Astrocyte (in vitro differentiated cells and primary cell): ENCODE measurements at regions not wholly inside any gene's neighbourhood (a gene's known extent, or its start where the extent isn't known, plus 50 kb on each side); places are given as distances from the start of the nearest gene placed in this dataset.

Experiments used
- DNase-seq: peaks from one replicate; pipeline ENCODE4 v3.0.0-alpha.2; 2010; ENCODE audit warnings: low read depth
- FAIRE-seq: peaks from 2 replicates; lab custom pipeline; 2011; peaks lifted over from hg19 to GRCh38; lab: Jason Lieb, UNC
- H2AFZ ChIP-seq: 2 replicates; pipeline ENCODE4 v1.6.0; 2012; ENCODE audit warnings: low read depth, low read length, inconsistent platforms
- H3K27ac ChIP-seq: 2 replicates; pipeline ENCODE4 v1.5.1; 2011; ENCODE audit warnings: low read depth, low read length, inconsistent platforms
- H3K27me3 ChIP-seq: 2 replicates; pipeline ENCODE4 v1.6.0; 2011; ENCODE audit warnings: low read length, inconsistent platforms; ENCODE audit not compliant: insufficient read depth
- H3K36me3 ChIP-seq: 2 replicates; pipeline ENCODE4 v1.5.1; 2011; ENCODE audit warnings: low read length, inconsistent platforms; ENCODE audit not compliant: insufficient read depth
- H3K4me1 ChIP-seq: 2 replicates; pipeline ENCODE4 v1.5.1; 2011; ENCODE audit warnings: low read length, inconsistent platforms; ENCODE audit not compliant: insufficient read depth
- H3K4me2 ChIP-seq: 2 replicates; pipeline ENCODE4 v1.6.0; 2012; ENCODE audit warnings: low read length, inconsistent platforms
- H3K4me3 ChIP-seq: 2 replicates; pipeline ENCODE4 v1.5.1; 2011; ENCODE audit warnings: low read depth, mild to moderate bottlenecking, low read length, inconsistent platforms; ENCODE audit not compliant: insufficient read depth
- H3K79me2 ChIP-seq: 2 replicates; pipeline ENCODE4 v1.6.0; 2012; ENCODE audit warnings: mild to moderate bottlenecking, low read length, inconsistent platforms; ENCODE audit not compliant: insufficient read depth
- H3K9ac ChIP-seq: 2 replicates; pipeline ENCODE4 v1.6.0; 2012; ENCODE audit warnings: mild to moderate bottlenecking, low read length, inconsistent platforms
- H3K9me3 ChIP-seq: 2 replicates; pipeline ENCODE4 v1.5.1; 2012; ENCODE audit warnings: low read depth, mild to moderate bottlenecking, low read length, inconsistent platforms; ENCODE audit not compliant: insufficient read depth
- H4K20me1 ChIP-seq: 2 replicates; pipeline ENCODE4 v1.6.0; 2012; ENCODE audit warnings: low read length, inconsistent platforms; ENCODE audit not compliant: insufficient read depth
- H3K27ac Mint-ChIP-seq: one replicate; pipeline ENCODE4 v1.8.0; 2021; ENCODE audit warnings: mild to moderate bottlenecking, mixed read lengths; ENCODE audit not compliant: unreplicated experiment
- H3K27me3 Mint-ChIP-seq: one replicate; pipeline ENCODE4 v1.8.0; 2021; ENCODE audit warnings: low read depth, mixed read lengths; ENCODE audit not compliant: unreplicated experiment
- H3K36me3 Mint-ChIP-seq: one replicate; pipeline ENCODE4 v1.8.0; 2021; ENCODE audit warnings: low read depth, mixed read lengths; ENCODE audit not compliant: unreplicated experiment
- H3K4me1 Mint-ChIP-seq: one replicate; pipeline ENCODE4 v1.8.0; 2021; ENCODE audit warnings: low read depth, mixed read lengths; ENCODE audit not compliant: unreplicated experiment
- H3K4me3 Mint-ChIP-seq: one replicate; pipeline ENCODE4 v1.8.0; 2021; ENCODE audit warnings: mild to moderate bottlenecking, moderate library complexity, mixed read lengths; ENCODE audit not compliant: unreplicated experiment
- H3K9me3 Mint-ChIP-seq: one replicate; pipeline ENCODE4 v1.8.0; 2021; ENCODE audit warnings: mild to moderate bottlenecking, mixed read lengths; ENCODE audit not compliant: unreplicated experiment
- CTCF ChIP-seq: IDR thresholded peaks from 2 replicates; pipeline ENCODE4 v1.5.1; 2011; ENCODE audit warnings: low read depth, mild to moderate bottlenecking, inconsistent platforms, low read length, moderate library complexity; ENCODE audit not compliant: insufficient read depth
- EZH2 ChIP-seq: IDR thresholded peaks from 2 replicates; pipeline ENCODE4 v1.6.1; 2012; ENCODE audit warnings: mild to moderate bottlenecking, low read length, inconsistent platforms; ENCODE audit not compliant: insufficient read depth

- Histone ChIP-seq H3K27ac (no peak overlapping the region), H3K4me3 (no peak overlapping the region), H4K20me1 (no peaks in the 10 kb centered on the region), H3K4me2 (no peak overlapping the region), H3K79me2 (no peaks in the 10 kb centered on the region), H3K9ac (no peak overlapping the region), H3K4me1 (no peaks in the 10 kb centered on the region), H2AFZ (no peak overlapping the region), H3K27me3 (no peaks in the 10 kb centered on the region), H3K9me3 (peaks cover 8% of the 10 kb centered on the region), H3K36me3 (no peaks in the 10 kb centered on the region)
- Mint-ChIP-seq H3K27me3 (peaks cover 6% of the 10 kb centered on the region), H3K4me1 (no peaks in the 10 kb centered on the region), H3K27ac (no peak overlapping the region), H3K9me3 (no peaks in the 10 kb centered on the region), H3K36me3 (no peaks in the 10 kb centered on the region), H3K4me3 (no peak overlapping the region)
- TF ChIP-seq EZH2, result no peak
- DNase-seq (no peak), FAIRE-seq (no peak)
Observed at GRCh38 chr12:118727196-118727978, 254.0 kb upstream of the SRRM4 start.

- no peak overlapping the region for H3K9ac ChIP-seq
- Mint-ChIP-seq H3K27ac (no peak overlapping the region), H3K9me3 (no peaks in the 10 kb centered on the region), H3K4me1 (no peaks in the 10 kb centered on the region), H3K27me3 (peaks cover 3% of the 10 kb centered on the region), H3K4me3 (no peak overlapping the region), H3K36me3 (no peaks in the 10 kb centered on the region)
- H3K79me2 ChIP-seq, result no peaks in the 10 kb centered on the region
- no peak overlapping the region for H2AFZ ChIP-seq
- no peak overlapping the region for H3K27ac ChIP-seq
- no peak overlapping the region for H3K4me3 ChIP-seq
- no peak for FAIRE-seq
- H3K4me1 ChIP-seq, result no peaks in the 10 kb centered on the region
- H4K20me1 ChIP-seq, result no peaks in the 10 kb centered on the region
- no peaks in the 10 kb centered on the region for H3K36me3 ChIP-seq
- H3K9me3 ChIP-seq, result peaks cover 8% of the 10 kb centered on the region
- H3K27me3 ChIP-seq, result no peaks in the 10 kb centered on the region
- no peak for DNase-seq
- TF ChIP-seq CTCF, result no peak
- no peak for TF ChIP-seq EZH2
- H3K4me2 ChIP-seq, result no peak overlapping the region
Observed at GRCh38 chr12:118727979-118728366, 253.4 kb upstream of the SRRM4 start.

- H3K27me3 ChIP-seq, result no peaks in the 10 kb centered on the region
- H4K20me1 ChIP-seq, result no peaks in the 10 kb centered on the region
- Mint-ChIP-seq H3K4me3 (no peak overlapping the region), H3K27ac (no peak overlapping the region), H3K4me1 (no peaks in the 10 kb centered on the region), H3K36me3 (no peaks in the 10 kb centered on the region), H3K9me3 (peaks cover 2% of the 10 kb centered on the region), H3K27me3 (no peaks in the 10 kb centered on the region)
- no peak for DNase-seq
- peaks cover 18% of the 10 kb centered on the region for H3K9me3 ChIP-seq
- H3K4me3 ChIP-seq, result no peak overlapping the region
- no peak for FAIRE-seq
- H3K79me2 ChIP-seq, result no peaks in the 10 kb centered on the region
- H3K4me2 ChIP-seq, result no peak overlapping the region
- H3K36me3 ChIP-seq, result no peaks in the 10 kb centered on the region
- no peak overlapping the region for H3K27ac ChIP-seq
- no peak overlapping the region for H2AFZ ChIP-seq
- no peaks in the 10 kb centered on the region for H3K4me1 ChIP-seq
- no peak for TF ChIP-seq CTCF
- TF ChIP-seq EZH2, result no peak
- H3K9ac ChIP-seq, result no peak overlapping the region
Observed at GRCh38 chr12:118734266-118734665, 247.1 kb upstream of the SRRM4 start.
